NT2/D1 (cell line): ENCODE measurements at regions not wholly inside any gene's neighbourhood (a gene's known extent, or its start where the extent isn't known, plus 50 kb on each side); places are given as distances from the start of the nearest gene placed in this dataset.

ENCODE experiments used
- DNase-seq: peaks from one replicate; pipeline ENCODE4 v3.0.0-alpha.2; 2011; ENCODE audit warnings: low read depth, low spot score
- H3K27me3 ChIP-seq: 2 replicates; pipeline ENCODE4 v1.6.0; 2011; ENCODE audit warnings: mild to moderate bottlenecking; ENCODE audit not compliant: insufficient read length, insufficient read depth
- H3K36me3 ChIP-seq: 2 replicates; pipeline ENCODE4 v1.6.1; 2011; ENCODE audit warnings: mild to moderate bottlenecking, low read length, mixed read lengths; ENCODE audit not compliant: insufficient read depth, insufficient read length
- H3K4me1 ChIP-seq: 2 replicates; pipeline ENCODE4 v1.5.1; 2011; ENCODE audit not compliant: insufficient read depth, insufficient read length
- H3K4me3 ChIP-seq: 2 replicates; pipeline ENCODE4 v1.5.1; 2011; ENCODE audit warnings: low read depth; ENCODE audit not compliant: insufficient read length
- H3K9ac ChIP-seq: 2 replicates; pipeline ENCODE4 v1.6.0; 2011; ENCODE audit warnings: low read depth; ENCODE audit not compliant: insufficient read length
- H3K9me3 ChIP-seq: 2 replicates; pipeline ENCODE4 v1.5.1; 2011; ENCODE audit warnings: mild to moderate bottlenecking, low read length; ENCODE audit not compliant: insufficient read depth
- SUZ12 ChIP-seq: IDR thresholded peaks from 2 replicates; pipeline ENCODE4 v1.6.1; 2011; ENCODE audit not compliant: insufficient read length, insufficient read depth; ENCODE audit errors: extremely low read depth
- YY1 ChIP-seq: IDR thresholded peaks from 2 replicates; pipeline ENCODE4 v1.6.1; 2011; ENCODE audit not compliant: insufficient read length, insufficient read depth
- ZNF274 ChIP-seq: IDR thresholded peaks from 2 replicates; pipeline ENCODE4 v1.6.1; 2011; ENCODE audit warnings: mild to moderate bottlenecking, low read depth, low read length

DNA sequence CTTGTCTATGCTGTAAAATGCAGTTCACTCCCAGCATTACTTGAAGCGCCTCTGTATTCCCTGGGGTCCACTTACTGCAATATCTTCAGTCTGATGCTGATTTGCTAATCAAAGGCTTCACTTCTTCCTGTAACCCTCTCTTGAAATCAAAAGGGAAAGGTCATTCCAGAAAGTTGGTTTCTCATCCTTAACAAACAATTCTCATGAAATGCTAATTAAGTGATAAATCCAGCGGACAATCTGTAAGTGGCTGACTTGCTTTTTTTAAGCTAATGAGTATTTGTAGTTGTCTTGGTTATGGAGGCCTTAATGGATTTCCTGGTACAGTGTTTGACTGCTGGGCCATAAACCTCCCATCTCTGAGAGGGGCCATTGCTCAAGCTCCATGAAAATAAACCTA lies 499.6 kb upstream of the HS6ST1 start:
- Histone ChIP-seq H3K4me1 (peaks cover 3% of the 10 kb centered on the region), H3K9ac (no peak overlapping the region), H3K27me3 (no peaks in the 10 kb centered on the region), H3K36me3 (no peaks in the 10 kb centered on the region), H3K4me3 (no peak overlapping the region), H3K9me3 (no peaks in the 10 kb centered on the region)
- no peak for DNase-seq
- TF ChIP-seq YY1, result no peak
- no peak for TF ChIP-seq SUZ12
- no peak for TF ChIP-seq ZNF274

DNA sequence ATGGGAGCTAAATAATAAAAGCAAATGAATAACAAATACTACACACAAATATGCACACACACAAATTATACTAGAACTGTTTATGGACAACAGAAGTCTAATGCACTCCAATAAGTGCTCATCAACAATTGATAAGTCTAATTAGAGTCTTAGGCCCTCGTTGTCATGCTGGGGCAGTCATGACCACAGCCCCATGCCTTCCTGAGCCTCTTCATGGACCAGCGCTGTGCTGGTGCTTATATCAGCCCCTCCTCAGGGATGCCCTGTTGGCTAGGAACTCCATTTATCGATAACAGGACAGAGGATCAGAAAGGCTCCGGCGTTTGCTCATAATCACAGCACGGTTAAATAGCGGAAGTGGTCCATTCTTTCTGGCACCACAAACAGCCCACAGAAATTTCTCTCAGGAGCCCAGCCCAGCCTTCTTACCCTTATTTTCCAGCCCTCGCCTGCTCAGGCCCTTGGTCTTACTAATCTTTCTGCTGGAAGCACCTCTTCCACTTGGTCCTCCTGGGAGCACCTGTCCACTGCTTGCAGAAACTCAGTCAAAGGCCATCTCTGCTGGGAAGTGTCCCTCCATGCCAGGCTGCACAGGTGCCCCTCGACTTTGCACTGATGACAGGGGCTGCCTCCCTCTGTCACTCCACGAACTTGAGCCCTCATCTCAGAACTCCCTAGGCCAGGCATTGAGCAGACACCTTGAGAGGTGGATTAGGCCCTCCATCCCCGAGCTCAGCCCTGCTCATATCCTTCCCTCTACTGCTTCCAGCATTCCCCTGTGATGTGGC lies 500.2 kb upstream of the HS6ST1 start:
- Histone ChIP-seq H3K4me3 (no peak overlapping the region), H3K9me3 (no peaks in the 10 kb centered on the region), H3K36me3 (no peaks in the 10 kb centered on the region), H3K4me1 (peaks cover 3% of the 10 kb centered on the region), H3K9ac (no peak overlapping the region), H3K27me3 (no peaks in the 10 kb centered on the region)
- TF ChIP-seq SUZ12, result no peak
- no peak for TF ChIP-seq YY1
- no peak for TF ChIP-seq ZNF274
- DNase-seq, result no peak

- H3K27me3 ChIP-seq, result no peaks in the 10 kb centered on the region
- H3K9ac ChIP-seq, result no peak overlapping the region
- no peak for TF ChIP-seq SUZ12
- TF ChIP-seq YY1, result no peak
- TF ChIP-seq ZNF274, result no peak
- H3K9me3 ChIP-seq, result no peaks in the 10 kb centered on the region
- H3K4me1 ChIP-seq, result peaks cover 3% of the 10 kb centered on the region
- no peak for DNase-seq
- no peak overlapping the region for H3K4me3 ChIP-seq
- no peaks in the 10 kb centered on the region for H3K36me3 ChIP-seq
Measured at GRCh38 chr2:128820452-128820851, 501.8 kb upstream of the HS6ST1 start.

DNA sequence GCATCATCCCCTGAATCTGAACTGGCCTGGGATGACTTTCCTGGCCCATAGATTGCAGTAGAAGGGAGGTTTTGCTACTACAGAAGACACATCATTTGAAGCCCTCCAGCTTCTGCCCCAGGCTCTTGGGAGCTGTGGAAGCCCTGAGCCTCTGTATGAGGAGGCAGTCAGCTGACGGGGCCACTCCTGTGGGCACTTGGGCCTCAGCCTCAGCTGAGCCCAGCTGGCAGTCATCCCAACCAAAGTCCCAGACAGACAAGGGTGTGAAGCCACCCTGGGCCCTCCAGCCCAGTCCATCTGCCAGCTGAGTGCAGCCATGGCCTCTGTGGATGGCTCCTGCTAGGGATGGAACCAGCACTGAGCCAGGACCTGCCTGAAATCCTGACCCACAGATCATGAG lies 502.3 kb upstream of the HS6ST1 start:
- Histone ChIP-seq H3K4me3 (no peak overlapping the region), H3K9me3 (no peaks in the 10 kb centered on the region), H3K9ac (no peak overlapping the region), H3K4me1 (peaks cover 3% of the 10 kb centered on the region), H3K36me3 (no peaks in the 10 kb centered on the region), H3K27me3 (no peaks in the 10 kb centered on the region)
- TF ChIP-seq ZNF274 (no peak), YY1 (no peak), SUZ12 (no peak)
- no peak for DNase-seq

- DNase-seq, result no peak
- Histone ChIP-seq H3K27me3 (no peaks in the 10 kb centered on the region), H3K4me3 (no peak overlapping the region), H3K4me1 (peaks cover 2% of the 10 kb centered on the region), H3K9me3 (no peaks in the 10 kb centered on the region), H3K36me3 (no peaks in the 10 kb centered on the region), H3K9ac (no peak overlapping the region)
- TF ChIP-seq SUZ12, result no peak
- TF ChIP-seq YY1, result no peak
- no peak for TF ChIP-seq ZNF274
Measured at GRCh38 chr2:128832946-128833663, 514.4 kb upstream of the HS6ST1 start.

- no peak overlapping the region for H3K9ac ChIP-seq
- DNase-seq, result no peak
- no peaks in the 10 kb centered on the region for H3K9me3 ChIP-seq
- H3K27me3 ChIP-seq, result no peaks in the 10 kb centered on the region
- no peaks in the 10 kb centered on the region for H3K36me3 ChIP-seq
- H3K4me1 ChIP-seq, result peaks cover 2% of the 10 kb centered on the region
- H3K4me3 ChIP-seq, result no peak overlapping the region
- TF ChIP-seq SUZ12 (no peak), YY1 (no peak), ZNF274 (no peak)
Measured at GRCh38 chr2:128833664-128834027, 515.0 kb upstream of the HS6ST1 start.

DNA sequence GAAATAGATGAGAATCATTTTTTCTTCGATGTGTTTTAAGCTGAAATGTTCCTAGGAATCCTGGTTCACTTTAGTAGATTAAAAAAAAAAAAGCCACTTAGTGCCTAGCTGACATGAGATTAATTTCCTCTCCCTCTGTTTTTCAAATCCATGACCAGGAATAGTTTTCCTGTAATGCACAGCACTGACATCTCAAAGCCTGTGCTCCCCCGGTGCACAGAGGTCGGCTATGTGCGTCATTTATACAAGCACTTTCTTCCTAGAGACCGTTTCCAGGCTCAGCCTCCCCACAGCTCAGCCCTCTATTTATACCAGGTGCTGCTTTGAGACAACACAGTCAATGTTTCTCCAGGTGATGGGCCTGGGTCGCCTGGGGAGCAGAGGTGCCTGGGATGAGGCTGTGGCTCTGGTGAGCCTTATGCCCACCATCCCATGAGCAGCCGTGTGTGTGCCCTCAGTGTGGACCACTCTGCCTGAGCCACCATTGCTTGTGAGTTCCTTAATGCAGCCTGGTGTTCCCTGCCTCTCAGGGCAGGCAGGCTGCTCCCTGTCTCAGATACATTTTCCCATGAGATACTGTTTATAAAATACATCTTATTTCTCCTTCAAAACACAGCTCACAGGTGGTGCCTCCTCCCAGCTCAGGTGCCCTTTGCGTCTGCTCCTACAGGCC lies 515.7 kb upstream of the HS6ST1 start:
- H3K9me3 ChIP-seq, result no peaks in the 10 kb centered on the region
- TF ChIP-seq ZNF274 (no peak), YY1 (no peak), SUZ12 (no peak)

More for the DNA sequence above, 515.7 kb upstream of the HS6ST1 start:
- Histone ChIP-seq H3K4me1 (peaks cover 2% of the 10 kb centered on the region), H3K27me3 (no peaks in the 10 kb centered on the region), H3K9ac (no peak overlapping the region), H3K4me3 (no peak overlapping the region), H3K36me3 (no peaks in the 10 kb centered on the region)
- DNase-seq, result no peak
